DMS153 (cell line): ENCODE measurements at regions not wholly inside any gene's neighbourhood (a gene's known extent, or its start where the extent isn't known, plus 50 kb on each side); places are given as distances from the start of the nearest gene placed in this dataset.

Experiments used
- DNase-seq: peaks from one replicate; lab custom pipeline; 2025; lab: John Stamatoyannopoulos, UW

- DNase-seq = peak; percentile 53
These were observed 97.6 kb upstream of the IRS4 start for GRCh38 chrX:108833993-108834392.

DNA sequence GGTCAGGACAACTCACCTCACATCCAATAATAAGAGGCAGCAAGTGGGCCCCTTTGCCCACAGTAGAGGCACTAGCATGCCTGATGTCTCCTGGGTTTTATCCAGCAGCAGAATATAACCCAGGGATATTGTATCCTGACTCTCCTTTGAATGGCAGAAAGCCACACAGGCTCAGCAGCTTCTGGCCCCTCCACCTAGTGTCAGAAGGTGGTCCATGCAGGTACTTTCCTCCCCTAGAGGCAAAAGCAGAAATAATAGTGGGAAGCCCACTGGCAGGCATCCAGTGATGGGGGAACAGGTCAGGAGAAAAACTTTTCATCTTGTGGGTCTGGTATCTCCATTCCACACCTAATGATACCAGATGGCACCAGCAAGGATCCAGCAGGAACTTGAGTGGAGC lies 75.5 kb upstream of the IRS4 start:
- DNase-seq = no peak

DNA sequence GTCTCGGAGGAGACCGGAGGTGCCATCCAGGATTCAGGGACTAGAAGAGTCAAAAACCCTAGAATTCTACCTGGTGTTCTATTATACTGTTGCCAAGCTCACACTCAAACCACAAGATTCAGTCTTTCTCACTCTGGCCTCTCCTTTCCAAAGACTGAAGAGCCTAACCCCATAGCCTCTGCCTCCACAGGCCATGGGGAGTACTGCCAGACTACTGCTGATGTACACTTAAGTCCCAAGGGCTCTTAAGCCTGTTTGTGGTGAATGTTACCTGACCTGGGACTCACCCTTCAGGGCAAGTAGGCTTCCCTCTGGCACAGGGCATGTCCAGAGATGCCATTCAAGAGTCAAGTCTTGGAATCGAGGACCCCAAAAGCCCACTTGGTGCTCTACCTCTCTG lies 58.9 kb upstream of the IRS4 start:
- DNase-seq = no peak
